Astrocyte (in vitro differentiated cells and primary cell): ENCODE measurements at regions not wholly inside any gene's neighbourhood (a gene's known extent, or its start where the extent isn't known, plus 50 kb on each side); places are given as distances from the start of the nearest gene placed in this dataset.

Experiments
- DNase-seq: peaks from one replicate; pipeline ENCODE4 v3.0.0-alpha.2; 2010; ENCODE audit warnings: low read depth
- FAIRE-seq: peaks from 2 replicates; lab custom pipeline; 2011; peaks lifted over from hg19 to GRCh38; lab: Jason Lieb, UNC
- H2AFZ ChIP-seq: 2 replicates; pipeline ENCODE4 v1.6.0; 2012; ENCODE audit warnings: low read depth, low read length, inconsistent platforms
- H3K27ac ChIP-seq: 2 replicates; pipeline ENCODE4 v1.5.1; 2011; ENCODE audit warnings: low read depth, low read length, inconsistent platforms
- H3K27me3 ChIP-seq: 2 replicates; pipeline ENCODE4 v1.6.0; 2011; ENCODE audit warnings: low read length, inconsistent platforms; ENCODE audit not compliant: insufficient read depth
- H3K36me3 ChIP-seq: 2 replicates; pipeline ENCODE4 v1.5.1; 2011; ENCODE audit warnings: low read length, inconsistent platforms; ENCODE audit not compliant: insufficient read depth
- H3K4me1 ChIP-seq: 2 replicates; pipeline ENCODE4 v1.5.1; 2011; ENCODE audit warnings: low read length, inconsistent platforms; ENCODE audit not compliant: insufficient read depth
- H3K4me2 ChIP-seq: 2 replicates; pipeline ENCODE4 v1.6.0; 2012; ENCODE audit warnings: low read length, inconsistent platforms
- H3K4me3 ChIP-seq: 2 replicates; pipeline ENCODE4 v1.5.1; 2011; ENCODE audit warnings: low read depth, mild to moderate bottlenecking, low read length, inconsistent platforms; ENCODE audit not compliant: insufficient read depth
- H3K79me2 ChIP-seq: 2 replicates; pipeline ENCODE4 v1.6.0; 2012; ENCODE audit warnings: mild to moderate bottlenecking, low read length, inconsistent platforms; ENCODE audit not compliant: insufficient read depth
- H3K9ac ChIP-seq: 2 replicates; pipeline ENCODE4 v1.6.0; 2012; ENCODE audit warnings: mild to moderate bottlenecking, low read length, inconsistent platforms
- H3K9me3 ChIP-seq: 2 replicates; pipeline ENCODE4 v1.5.1; 2012; ENCODE audit warnings: low read depth, mild to moderate bottlenecking, low read length, inconsistent platforms; ENCODE audit not compliant: insufficient read depth
- H4K20me1 ChIP-seq: 2 replicates; pipeline ENCODE4 v1.6.0; 2012; ENCODE audit warnings: low read length, inconsistent platforms; ENCODE audit not compliant: insufficient read depth
- H3K27ac Mint-ChIP-seq: one replicate; pipeline ENCODE4 v1.8.0; 2021; ENCODE audit warnings: mild to moderate bottlenecking, mixed read lengths; ENCODE audit not compliant: unreplicated experiment
- H3K27me3 Mint-ChIP-seq: one replicate; pipeline ENCODE4 v1.8.0; 2021; ENCODE audit warnings: low read depth, mixed read lengths; ENCODE audit not compliant: unreplicated experiment
- H3K36me3 Mint-ChIP-seq: one replicate; pipeline ENCODE4 v1.8.0; 2021; ENCODE audit warnings: low read depth, mixed read lengths; ENCODE audit not compliant: unreplicated experiment
- H3K4me1 Mint-ChIP-seq: one replicate; pipeline ENCODE4 v1.8.0; 2021; ENCODE audit warnings: low read depth, mixed read lengths; ENCODE audit not compliant: unreplicated experiment
- H3K4me3 Mint-ChIP-seq: one replicate; pipeline ENCODE4 v1.8.0; 2021; ENCODE audit warnings: mild to moderate bottlenecking, moderate library complexity, mixed read lengths; ENCODE audit not compliant: unreplicated experiment
- H3K9me3 Mint-ChIP-seq: one replicate; pipeline ENCODE4 v1.8.0; 2021; ENCODE audit warnings: mild to moderate bottlenecking, mixed read lengths; ENCODE audit not compliant: unreplicated experiment
- EZH2 ChIP-seq: IDR thresholded peaks from 2 replicates; pipeline ENCODE4 v1.6.1; 2012; ENCODE audit warnings: mild to moderate bottlenecking, low read length, inconsistent platforms; ENCODE audit not compliant: insufficient read depth
- TF ChIP-seq, protein P1 (sequence below): IDR thresholded peaks from 2 replicates; pipeline ENCODE4 v1.5.1; 2011; ENCODE audit warnings: low read depth, mild to moderate bottlenecking, inconsistent platforms, low read length, moderate library complexity; ENCODE audit not compliant: insufficient read depth

DNA sequence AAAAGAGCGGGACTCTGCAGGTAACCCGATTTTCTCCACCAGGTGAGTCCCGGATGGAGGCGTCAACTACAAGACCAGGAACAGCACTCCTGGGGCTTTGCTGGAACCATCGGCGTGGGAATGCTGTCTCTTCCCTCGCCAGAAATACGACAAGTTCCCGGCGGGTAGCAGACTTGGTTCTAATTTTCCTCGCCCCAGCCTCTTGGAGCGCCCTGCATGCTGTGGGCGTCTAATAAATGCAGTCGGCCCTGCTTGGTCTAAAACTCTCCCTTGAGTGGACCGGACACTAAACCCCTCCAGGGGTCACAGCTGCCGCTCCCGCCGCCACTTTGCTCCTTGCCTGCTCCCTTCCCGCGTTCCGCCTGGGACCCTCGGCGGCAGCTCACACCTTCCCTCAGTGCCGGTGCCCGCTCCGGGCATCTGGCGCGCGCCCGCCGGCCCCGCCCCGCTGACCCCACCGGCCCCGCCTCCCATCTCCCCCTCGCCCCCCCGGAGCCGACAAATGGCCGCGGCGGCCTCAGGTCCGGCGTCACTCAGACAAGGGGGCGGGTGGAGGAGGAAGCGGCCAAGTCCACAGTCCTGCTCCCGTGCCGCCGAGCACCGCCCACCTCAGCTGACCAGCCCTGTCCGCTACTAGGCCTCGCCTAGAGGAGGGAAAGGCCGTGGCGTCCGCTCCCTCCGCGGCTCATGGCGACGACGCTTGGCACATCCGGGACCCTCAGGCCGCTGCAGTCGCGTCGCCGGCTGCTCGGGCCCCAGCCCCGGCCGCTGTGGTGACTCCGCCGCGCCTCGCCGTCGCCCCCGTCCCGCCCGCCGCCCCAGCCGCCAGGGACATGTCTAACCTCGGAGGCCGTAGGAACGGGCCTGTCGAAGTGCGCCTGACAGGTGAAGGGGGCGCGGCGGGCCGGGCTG lies 65.8 kb downstream of the KPNA2 start:
- Histone ChIP-seq H3K9me3 (no peaks in the 10 kb centered on the region), H3K27ac (no peak overlapping the region), H3K9ac (peak overlapping the region; percentile 85), H3K4me2 (peak overlapping the region; percentile 95), H3K4me3 (peak overlapping the region; percentile 69), H3K79me2 (peaks cover 12% of the 10 kb centered on the region), H3K27me3 (no peaks in the 10 kb centered on the region), H3K36me3 (no peaks in the 10 kb centered on the region), H4K20me1 (peaks cover 5% of the 10 kb centered on the region), H3K4me1 (peaks cover 4% of the 10 kb centered on the region), H2AFZ (peak overlapping the region; percentile 96)
- Mint-ChIP-seq H3K27ac (peak overlapping the region; percentile 87), H3K9me3 (no peaks in the 10 kb centered on the region), H3K4me1 (peaks cover 3% of the 10 kb centered on the region), H3K4me3 (peak overlapping the region; percentile 95), H3K27me3 (no peaks in the 10 kb centered on the region), H3K36me3 (no peaks in the 10 kb centered on the region)
- DNase-seq (peak; percentile 86), FAIRE-seq (no peak)
- TF ChIP-seq EZH2: no peak
- TF ChIP-seq, protein P1, sequence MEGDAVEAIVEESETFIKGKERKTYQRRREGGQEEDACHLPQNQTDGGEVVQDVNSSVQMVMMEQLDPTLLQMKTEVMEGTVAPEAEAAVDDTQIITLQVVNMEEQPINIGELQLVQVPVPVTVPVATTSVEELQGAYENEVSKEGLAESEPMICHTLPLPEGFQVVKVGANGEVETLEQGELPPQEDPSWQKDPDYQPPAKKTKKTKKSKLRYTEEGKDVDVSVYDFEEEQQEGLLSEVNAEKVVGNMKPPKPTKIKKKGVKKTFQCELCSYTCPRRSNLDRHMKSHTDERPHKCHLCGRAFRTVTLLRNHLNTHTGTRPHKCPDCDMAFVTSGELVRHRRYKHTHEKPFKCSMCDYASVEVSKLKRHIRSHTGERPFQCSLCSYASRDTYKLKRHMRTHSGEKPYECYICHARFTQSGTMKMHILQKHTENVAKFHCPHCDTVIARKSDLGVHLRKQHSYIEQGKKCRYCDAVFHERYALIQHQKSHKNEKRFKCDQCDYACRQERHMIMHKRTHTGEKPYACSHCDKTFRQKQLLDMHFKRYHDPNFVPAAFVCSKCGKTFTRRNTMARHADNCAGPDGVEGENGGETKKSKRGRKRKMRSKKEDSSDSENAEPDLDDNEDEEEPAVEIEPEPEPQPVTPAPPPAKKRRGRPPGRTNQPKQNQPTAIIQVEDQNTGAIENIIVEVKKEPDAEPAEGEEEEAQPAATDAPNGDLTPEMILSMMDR: no peak

DNA sequence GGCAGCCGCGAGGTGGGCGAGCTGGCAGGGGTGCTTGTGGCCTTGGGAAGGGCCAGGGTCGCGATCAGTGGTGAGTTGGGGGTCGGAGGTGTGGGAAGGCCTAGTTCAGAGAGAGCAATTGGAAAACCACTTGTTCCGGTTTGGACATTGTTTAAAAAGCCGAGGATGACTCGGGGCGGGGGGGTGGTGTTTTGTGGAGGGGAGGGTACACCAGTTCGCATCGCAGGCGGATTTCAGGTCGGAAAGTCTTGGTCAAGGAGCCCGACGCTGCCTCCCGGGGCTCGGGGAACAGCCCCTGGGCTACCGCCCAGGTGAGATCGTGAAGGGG lies 66.4 kb downstream of the KPNA2 start:
- Mint-ChIP-seq H3K36me3 (no peaks in the 10 kb centered on the region), H3K9me3 (no peaks in the 10 kb centered on the region), H3K4me1 (peaks cover 3% of the 10 kb centered on the region), H3K27ac (peak overlapping the region; percentile 87), H3K27me3 (no peaks in the 10 kb centered on the region), H3K4me3 (peak overlapping the region; percentile 95)
- H2AFZ ChIP-seq: peak overlapping the region; percentile 96
- H3K27me3 ChIP-seq: no peaks in the 10 kb centered on the region
- peaks cover 17% of the 10 kb centered on the region for H3K79me2 ChIP-seq
- H3K4me2 ChIP-seq: peak overlapping the region; percentile 95
- H3K9me3 ChIP-seq: no peaks in the 10 kb centered on the region
- no peaks in the 10 kb centered on the region for H3K36me3 ChIP-seq
- H3K9ac ChIP-seq: peak overlapping the region; percentile 85
- FAIRE-seq (no peak), DNase-seq (no peak)
- H4K20me1 ChIP-seq: peaks cover 6% of the 10 kb centered on the region
- H3K4me3 ChIP-seq: peak overlapping the region; percentile 66
- no peak for TF ChIP-seq EZH2
- TF ChIP-seq, protein P1: no peak
- H3K27ac ChIP-seq: no peak overlapping the region
- peaks cover 4% of the 10 kb centered on the region for H3K4me1 ChIP-seq

- Histone ChIP-seq H3K9me3 (no peaks in the 10 kb centered on the region), H3K4me1 (peaks cover 4% of the 10 kb centered on the region), H3K4me3 (peak overlapping the region; percentile 66), H3K36me3 (no peaks in the 10 kb centered on the region), H3K27me3 (no peaks in the 10 kb centered on the region), H2AFZ (peak overlapping the region; percentile 77), H3K9ac (peak overlapping the region; percentile 85), H3K4me2 (peak overlapping the region; percentile 95), H4K20me1 (peaks cover 7% of the 10 kb centered on the region), H3K79me2 (peaks cover 21% of the 10 kb centered on the region), H3K27ac (no peak overlapping the region)
- Mint-ChIP-seq H3K4me1 (peaks cover 3% of the 10 kb centered on the region), H3K27ac (peak overlapping the region; percentile 87), H3K36me3 (no peaks in the 10 kb centered on the region), H3K4me3 (peak overlapping the region; percentile 95), H3K9me3 (peaks cover under 1% of the 10 kb centered on the region), H3K27me3 (no peaks in the 10 kb centered on the region)
- DNase-seq: no peak
- no peak for TF ChIP-seq EZH2
- TF ChIP-seq, protein P1: no peak
- FAIRE-seq: no peak
Measured at GRCh38 chr17:68102318-68102758, 66.8 kb downstream of the KPNA2 start.
